Neural cell (in vitro differentiated cells): ENCODE measurements at regions not wholly inside any gene's neighbourhood (a gene's known extent, or its start where the extent isn't known, plus 50 kb on each side); places are given as distances from the start of the nearest gene placed in this dataset.

Experiments
- H2AFZ ChIP-seq: fragments of 200-600, 300-800 bp; sonication (generic), shearing (Covaris generic); 2 replicates; pipeline ENCODE4 v1.6.0; 2014; ENCODE audit warnings: low read depth, mild to moderate bottlenecking, antibody characterized with exemption, low read length, moderate library complexity
- H3F3A ChIP-seq: fragments of 200-600 bp; shearing (Covaris generic); 2 replicates; pipeline ENCODE4 v1.6.1; 2016; ENCODE audit warnings: mild to moderate bottlenecking, moderate library complexity, mixed read lengths, antibody characterized with exemption, low read length; ENCODE audit not compliant: insufficient read depth, poor library complexity, severe bottlenecking
- H3K27ac ChIP-seq: fragments of 200-600, 300-800 bp; sonication (generic), shearing (Covaris generic); 2 replicates; pipeline ENCODE4 v1.5.1; 2014; ENCODE audit warnings: mild to moderate bottlenecking, low read length, moderate library complexity
- H3K27me3 ChIP-seq: fragments of 300-800, 200-600 bp; sonication (generic), shearing (Covaris generic); 2 replicates; pipeline ENCODE4 v1.6.0; 2014; ENCODE audit warnings: mild to moderate bottlenecking, low read depth, low read length, moderate library complexity; ENCODE audit not compliant: insufficient read depth
- H3K36me3 ChIP-seq: fragments of 300-800, 200-600 bp; sonication (generic), shearing (Covaris generic); 2 replicates; pipeline ENCODE4 v1.5.1; 2014; ENCODE audit warnings: mild to moderate bottlenecking, antibody characterized with exemption, low read length, moderate library complexity; ENCODE audit not compliant: insufficient read depth
- H3K4me2 ChIP-seq: fragments of 300-800, 200-600 bp; sonication (generic), shearing (Covaris generic); 2 replicates; pipeline ENCODE4 v1.6.0; 2014; ENCODE audit warnings: mild to moderate bottlenecking, low read length
- H3K4me3 ChIP-seq: fragments of 300-800, 200-600 bp; sonication (generic), shearing (Covaris generic); 2 replicates; pipeline ENCODE4 v1.5.1; 2014; ENCODE audit warnings: mild to moderate bottlenecking, low read length, moderate library complexity
- H3K79me2 ChIP-seq: fragments of 200-600 bp; shearing (Covaris generic); replicated peaks from 2 replicates; pipeline ENCODE4 v1.6.0; 2014; ENCODE audit warnings: mild to moderate bottlenecking, low read length, moderate library complexity; ENCODE audit not compliant: insufficient read depth
- H3K9ac ChIP-seq: fragments of 300-800, 200-600 bp; sonication (generic), shearing (Covaris generic); 2 replicates; pipeline ENCODE4 v1.6.1; 2016; ENCODE audit warnings: mild to moderate bottlenecking, low read length, mixed read lengths
- H3K9me2 ChIP-seq: fragments of 200-600 bp; shearing (Covaris generic); 2 replicates; pipeline ENCODE4 v1.6.1; 2016; ENCODE audit warnings: mild to moderate bottlenecking, low read length, mixed read lengths; ENCODE audit not compliant: insufficient read depth
- H3K9me3 ChIP-seq: fragments of 200-600, 300-800 bp; sonication (generic), shearing (Covaris generic); 2 replicates; pipeline ENCODE4 v1.6.1; 2016; ENCODE audit warnings: mild to moderate bottlenecking, mixed run types, low read length, moderate library complexity, mixed read lengths
- H4K20me1 ChIP-seq: fragments of 200-600 bp; shearing (Covaris generic); 2 replicates; pipeline ENCODE4 v1.6.1; 2016; ENCODE audit warnings: mild to moderate bottlenecking, mixed run types; ENCODE audit not compliant: insufficient read depth
- EZH2 ChIP-seq: fragments of 200-600, 300-800 bp; shearing (Covaris generic), sonication (generic); IDR thresholded peaks from 2 replicates; pipeline ENCODE4 v1.6.1; 2014; ENCODE audit warnings: antibody characterized with exemption, low read length, borderline replicate concordance, mild to moderate bottlenecking; ENCODE audit not compliant: insufficient read depth, poor library complexity, severe bottlenecking
- MXI1 ChIP-seq: fragments of 450-650 bp; conservative IDR thresholded peaks from 2 replicates; pipeline ENCODE4 v1.6.1; 2014; ENCODE audit warnings: antibody characterized with exemption, mild to moderate bottlenecking; ENCODE audit not compliant: poor library complexity, severe bottlenecking
- POLR2AphosphoS5 ChIP-seq: IDR thresholded peaks from 2 replicates; pipeline ENCODE4 v1.6.1; 2012
- RAD21 ChIP-seq: fragments of 450-650 bp; conservative IDR thresholded peaks from 2 replicates; pipeline ENCODE4 v1.6.1; 2014; ENCODE audit warnings: antibody characterized with exemption, mild to moderate bottlenecking, moderate library complexity
- REST ChIP-seq: IDR thresholded peaks from 2 replicates; pipeline ENCODE4 v1.6.1; 2012; ENCODE audit warnings: borderline replicate concordance
- SMC3 ChIP-seq: fragments of 450-650 bp; conservative IDR thresholded peaks from 2 replicates; pipeline ENCODE4 v1.6.1; 2014; ENCODE audit warnings: antibody characterized with exemption, mild to moderate bottlenecking, moderate library complexity; ENCODE audit not compliant: poor library complexity
- TAF1 ChIP-seq: IDR thresholded peaks from 2 replicates; pipeline ENCODE4 v1.6.1; 2012; ENCODE audit warnings: low read depth
- TF ChIP-seq, protein P1 (sequence below): fragments of 450-650 bp; IDR thresholded peaks from 2 replicates; pipeline ENCODE4 v1.5.1; 2014; ENCODE audit warnings: antibody characterized with exemption, mild to moderate bottlenecking, moderate library complexity; ENCODE audit not compliant: poor library complexity, severe bottlenecking

DNA sequence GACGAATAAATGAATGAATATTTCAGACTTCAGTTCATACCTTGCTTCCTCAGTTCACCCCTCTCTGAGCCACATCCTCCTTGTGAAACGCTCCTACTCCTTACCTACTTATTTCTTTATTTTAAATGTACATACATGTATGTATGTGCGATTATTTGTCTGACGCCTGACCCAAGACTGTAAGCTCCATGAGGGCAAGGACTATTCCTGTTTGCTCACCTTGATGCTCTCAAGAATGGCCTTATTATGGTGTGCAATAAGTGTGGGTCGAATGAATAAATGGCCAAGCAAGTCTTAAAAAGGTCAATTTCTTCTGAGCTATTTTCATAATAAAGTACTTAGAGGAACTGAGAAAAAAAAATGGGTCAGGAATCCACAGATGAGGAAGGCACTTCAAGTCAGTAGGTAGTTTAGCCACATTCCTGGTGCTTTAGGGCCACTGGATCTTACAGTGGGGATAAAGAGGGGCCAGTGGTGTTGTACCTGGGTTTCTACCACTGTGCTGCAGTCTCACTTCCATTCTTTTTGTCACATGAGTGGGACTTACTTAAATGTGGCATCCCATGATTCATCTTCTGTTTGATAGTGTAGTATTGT is 74.7 kb downstream of the SDC1 start:
- no peak overlapping the region for H3K9ac ChIP-seq
- no peaks in the 10 kb centered on the region for H3K27me3 ChIP-seq
- H3K4me3 ChIP-seq: no peak overlapping the region
- no peaks in the 10 kb centered on the region for H4K20me1 ChIP-seq
- no peak for TF ChIP-seq RAD21
- no peak for TF ChIP-seq SMC3
- TF ChIP-seq TAF1: no peak
- TF ChIP-seq, protein P1, sequence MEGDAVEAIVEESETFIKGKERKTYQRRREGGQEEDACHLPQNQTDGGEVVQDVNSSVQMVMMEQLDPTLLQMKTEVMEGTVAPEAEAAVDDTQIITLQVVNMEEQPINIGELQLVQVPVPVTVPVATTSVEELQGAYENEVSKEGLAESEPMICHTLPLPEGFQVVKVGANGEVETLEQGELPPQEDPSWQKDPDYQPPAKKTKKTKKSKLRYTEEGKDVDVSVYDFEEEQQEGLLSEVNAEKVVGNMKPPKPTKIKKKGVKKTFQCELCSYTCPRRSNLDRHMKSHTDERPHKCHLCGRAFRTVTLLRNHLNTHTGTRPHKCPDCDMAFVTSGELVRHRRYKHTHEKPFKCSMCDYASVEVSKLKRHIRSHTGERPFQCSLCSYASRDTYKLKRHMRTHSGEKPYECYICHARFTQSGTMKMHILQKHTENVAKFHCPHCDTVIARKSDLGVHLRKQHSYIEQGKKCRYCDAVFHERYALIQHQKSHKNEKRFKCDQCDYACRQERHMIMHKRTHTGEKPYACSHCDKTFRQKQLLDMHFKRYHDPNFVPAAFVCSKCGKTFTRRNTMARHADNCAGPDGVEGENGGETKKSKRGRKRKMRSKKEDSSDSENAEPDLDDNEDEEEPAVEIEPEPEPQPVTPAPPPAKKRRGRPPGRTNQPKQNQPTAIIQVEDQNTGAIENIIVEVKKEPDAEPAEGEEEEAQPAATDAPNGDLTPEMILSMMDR: no peak
- no peak for TF ChIP-seq MXI1
- TF ChIP-seq REST: no peak
- TF ChIP-seq POLR2AphosphoS5: no peak
- no peak for TF ChIP-seq EZH2
- H3K9me3 ChIP-seq: no peaks in the 10 kb centered on the region
- no peaks in the 10 kb centered on the region for H3K36me3 ChIP-seq
- H3F3A ChIP-seq: no peaks in the 10 kb centered on the region
- H2AFZ ChIP-seq: no peak overlapping the region
- no peaks in the 10 kb centered on the region for H3K9me2 ChIP-seq
- H3K27ac ChIP-seq: no peak overlapping the region
- no peaks in the 10 kb centered on the region for H3K79me2 ChIP-seq
- H3K4me2 ChIP-seq: no peak overlapping the region

GRCh38 chr2:20149703-20150030 is 75.3 kb downstream of the SDC1 start:
- no peak overlapping the region for H3K4me3 ChIP-seq
- no peaks in the 10 kb centered on the region for H4K20me1 ChIP-seq
- H3K4me2 ChIP-seq: no peak overlapping the region
- no peaks in the 10 kb centered on the region for H3F3A ChIP-seq
- H3K9me3 ChIP-seq: no peaks in the 10 kb centered on the region
- no peaks in the 10 kb centered on the region for H3K27me3 ChIP-seq
- no peaks in the 10 kb centered on the region for H3K9me2 ChIP-seq
- no peaks in the 10 kb centered on the region for H3K36me3 ChIP-seq
- no peaks in the 10 kb centered on the region for H3K79me2 ChIP-seq
- TF ChIP-seq, protein P1: no peak
- TF ChIP-seq RAD21 (no peak), POLR2AphosphoS5 (no peak), EZH2 (no peak), SMC3 (no peak), MXI1 (no peak)
- H3K27ac ChIP-seq: no peak overlapping the region
- no peak overlapping the region for H3K9ac ChIP-seq
- no peak overlapping the region for H2AFZ ChIP-seq
